ENCODE measurements at regions not wholly inside any gene's neighbourhood (a gene's known extent, or its start where the extent isn't known, plus 50 kb on each side); places are given as distances from the start of the nearest gene placed in this dataset.
A peak's percentile ranks its signal among the peaks of the same experiment; 100 is the strongest.

- WGBS (ENCODE audit: low lambda C conversion rate) = 0% methylated on average over 1 of the region's 1 CpG
- BruUV-seq (replicated peaks) = no TSS peak
- CTCF ChIA-PET (ENCODE audit: low intra/inter-chr PET ratio, low total read pairs) = no interaction called here
Observed at GRCh38 chr4:58767598-58767997, 1657.4 kb upstream of the IGFBP7 start.

GRCh38 chr4:58766763-58767162 lies 1656.6 kb upstream of the IGFBP7 start:
- CTCF ChIA-PET (ENCODE audit: low intra/inter-chr PET ratio, low total read pairs) = no interaction called here
- no peaks in the 10 kb centered on the region for H3K4me1 ChIP-seq (ENCODE audit: insufficient read depth, low read length)
- no peak overlapping the region for H3K27ac ChIP-seq (ENCODE audit: extremely low read length, insufficient read depth, low read length)
- FAIRE-seq (no peak), ATAC-seq (no peak), DNase-seq (ENCODE audit: low spot score) (no peak)
- H3K4me3 ChIP-seq (replicated peaks in 1 of 3; ENCODE audit: insufficient read depth in 1 of 3, low read depth in 2 of 3, low read length in 3 of 3) = no peak overlapping the region
- TF ChIP-seq HNF1B (CRISPR knock-in tag; IDR thresholded peaks at IDR 0.05) (no peak), ZNF597 (CRISPR knock-in tag; IDR thresholded peaks at IDR 0.05) (no peak), ZSCAN22 (CRISPR knock-in tag; IDR thresholded peaks at IDR 0.05) (no peak), LCORL (IDR thresholded peaks at IDR 0.05) (no peak), LCORL (CRISPR knock-in tag; IDR thresholded peaks at IDR 0.05) (no peak), ZNF24 (IDR thresholded peaks at IDR 0.05) (no peak), ARNT (IDR thresholded peaks at IDR 0.05) (no peak), BRD4 (CRISPR knock-in tag; IDR thresholded peaks at IDR 0.05) (no peak), ZNF264 (CRISPR knock-in tag; IDR thresholded peaks at IDR 0.05) (no peak), PAWR (CRISPR knock-in tag; IDR thresholded peaks at IDR 0.05; ENCODE audit: borderline replicate concordance) (no peak), ZNF331 (CRISPR knock-in tag; IDR thresholded peaks at IDR 0.05) (no peak), ZNF775 (CRISPR knock-in tag; IDR thresholded peaks at IDR 0.05; ENCODE audit: borderline replicate concordance) (no peak), SUZ12 (IDR thresholded peaks at IDR 0.05; ENCODE audit: low read depth, low read length) (no peak), ZNF251 (CRISPR knock-in tag; IDR thresholded peaks at IDR 0.05) (no peak)
- H3K27me3 ChIP-seq (ENCODE audit: control insufficient read depth in 1 of 2, insufficient read depth in 2 of 2, low read length in 2 of 2) = no peaks in the 10 kb centered on the region; a peak in 1 of 5 replicates
- no peak overlapping the region for H3K4me2 ChIP-seq (ENCODE audit: low read depth, low read length)
- 1% methylated on average over 2 of the region's 2 CpGs for WGBS (ENCODE audit: low lambda C conversion rate)
- intact Hi-C loops (cut with micrococcal nuclease; ENCODE audit: unreplicated experiment) = no loop called here
- no peaks in the 10 kb centered on the region for H4K20me1 ChIP-seq (ENCODE audit: insufficient read depth, low read length)
- no peaks in the 10 kb centered on the region for H3K36me3 ChIP-seq (replicated peaks in 1 of 2; ENCODE audit: control insufficient read depth in 1 of 2, insufficient read depth in 2 of 2, low read length in 2 of 2)
- BruUV-seq (replicated peaks) = no TSS peak
- no peaks in the 10 kb centered on the region for H3K9me3 ChIP-seq (ENCODE audit: low read length)
- no peak overlapping the region for H3K9ac ChIP-seq (ENCODE audit: insufficient read depth, low read depth, low read length)
- no peaks in the 10 kb centered on the region for H3K79me2 ChIP-seq (ENCODE audit: insufficient read depth, low read length)
- POLR2A ChIA-PET = no interaction called here
- H2AFZ ChIP-seq (ENCODE audit: low read length) = no peak overlapping the region
- in situ Hi-C loops (cut with HindIII; ENCODE audit: extremely low pct_ligation_motif_present, low pct_unique_long_range_greater_than_20kb) = no loop called here

More at GRCh38 chr4:58767598-58767997, 1657.4 kb upstream of the IGFBP7 start:
- in situ Hi-C loops (cut with HindIII; ENCODE audit: extremely low pct_ligation_motif_present, low pct_unique_long_range_greater_than_20kb) = no loop called here
- H3K4me3 ChIP-seq (replicated peaks in 1 of 3; ENCODE audit: insufficient read depth in 1 of 3, low read depth in 2 of 3, low read length in 3 of 3) = no peak overlapping the region
- ATAC-seq (no peak), FAIRE-seq (no peak), DNase-seq (ENCODE audit: low spot score) (no peak)
- H3K27ac ChIP-seq (ENCODE audit: extremely low read length, insufficient read depth, low read length) = no peak overlapping the region
- POLR2A ChIA-PET = no interaction called here
- no peaks in the 10 kb centered on the region for H3K9me3 ChIP-seq (ENCODE audit: low read length)
- H3K36me3 ChIP-seq (replicated peaks in 1 of 2; ENCODE audit: control insufficient read depth in 1 of 2, insufficient read depth in 2 of 2, low read length in 2 of 2) = no peaks in the 10 kb centered on the region
- no peak for TF ChIP-seq JDP2 (CRISPR knock-in tag; IDR thresholded peaks at IDR 0.05; ENCODE audit: borderline replicate concordance)
- no peak for TF ChIP-seq TBX3 (IDR thresholded peaks at IDR 0.05; ENCODE audit: borderline replicate concordance)
- TF ChIP-seq MAFF (IDR thresholded peaks at IDR 0.05; ENCODE audit: low read depth, low read length) = peak; percentile 65
- TF ChIP-seq CAMTA2 (CRISPR knock-in tag; IDR thresholded peaks at IDR 0.05; ENCODE audit: borderline replicate concordance) = no peak
- TF ChIP-seq SOX13 (IDR thresholded peaks at IDR 0.05) = no peak
- TF ChIP-seq SOX13 (CRISPR knock-in tag; conservative IDR thresholded peaks at IDR 0.05 in 1 of 2, IDR thresholded peaks at IDR 0.05 in 1 of 2) = no peak
- TF ChIP-seq MAFK (conservative IDR thresholded peaks at IDR 0.05 in 1 of 2, IDR thresholded peaks at IDR 0.05 in 1 of 2; ENCODE audit: low read length in 2 of 2) = peak; percentile 56 to 77
- H3K4me1 ChIP-seq (ENCODE audit: insufficient read depth, low read length) = no peaks in the 10 kb centered on the region
- no peak overlapping the region for H3K4me2 ChIP-seq (ENCODE audit: low read depth, low read length)
- no peaks in the 10 kb centered on the region for H4K20me1 ChIP-seq (ENCODE audit: insufficient read depth, low read length)
- H3K9ac ChIP-seq (ENCODE audit: insufficient read depth, low read depth, low read length) = no peak overlapping the region
- intact Hi-C loops (cut with micrococcal nuclease; ENCODE audit: unreplicated experiment) = no loop called here
- H3K79me2 ChIP-seq (ENCODE audit: insufficient read depth, low read length) = no peaks in the 10 kb centered on the region
- no peaks in the 10 kb centered on the region; a peak in 1 of 5 replicates for H3K27me3 ChIP-seq (ENCODE audit: control insufficient read depth in 1 of 2, insufficient read depth in 2 of 2, low read length in 2 of 2)
- no peak overlapping the region for H2AFZ ChIP-seq (ENCODE audit: low read length)

Measured in HepG2 (cell line).